Glomerular visceral epithelial cell (primary cell): ENCODE measurements at regions not wholly inside any gene's neighbourhood (a gene's known extent, or its start where the extent isn't known, plus 50 kb on each side); places are given as distances from the start of the nearest gene placed in this dataset.

Source experiments
- DNase-seq: peaks from one replicate; pipeline ENCODE4 v3.0.0-alpha.2; 2016; ENCODE audit errors: extremely low spot score

GRCh38 chr5:123785162-123786071 is 273.4 kb downstream of the CSNK1G3 start:
- DNase-seq = no peak

- no peak for DNase-seq
Measured at GRCh38 chr5:123783421-123783820, 271.4 kb downstream of the CSNK1G3 start.

- no peak for DNase-seq
Measured at GRCh38 chr5:123778641-123779040, 266.7 kb downstream of the CSNK1G3 start.

- peak; percentile 31 for DNase-seq
Measured at GRCh38 chr5:123776761-123777160, 264.8 kb downstream of the CSNK1G3 start.

- no peak for DNase-seq
Measured at GRCh38 chr5:123771715-123772114, 259.7 kb downstream of the CSNK1G3 start.

GRCh38 chr5:123763201-123763600 is 251.2 kb downstream of the CSNK1G3 start:
- no peak for DNase-seq

GRCh38 chr5:123756816-123757215 is 244.8 kb downstream of the CSNK1G3 start:
- no peak for DNase-seq

GRCh38 chr5:123756318-123756665 is 244.3 kb downstream of the CSNK1G3 start:
- DNase-seq = no peak

- peak; percentile 68 for DNase-seq
Measured at GRCh38 chr5:123755653-123756317, 243.8 kb downstream of the CSNK1G3 start.

GRCh38 chr5:123754908-123755307 is 242.9 kb downstream of the CSNK1G3 start:
- DNase-seq = peak; percentile 36

GRCh38 chr5:123753937-123754891 is 242.2 kb downstream of the CSNK1G3 start:
- no peak for DNase-seq

GRCh38 chr5:123753180-123753936 is 241.4 kb downstream of the CSNK1G3 start:
- no peak for DNase-seq

GRCh38 chr5:123752552-123753179 is 240.7 kb downstream of the CSNK1G3 start:
- peak; percentile 48 for DNase-seq

- no peak for DNase-seq
Measured at GRCh38 chr5:123751670-123752069, 239.7 kb downstream of the CSNK1G3 start.

- no peak for DNase-seq
Measured at GRCh38 chr5:123748239-123748638, 236.3 kb downstream of the CSNK1G3 start.

- DNase-seq = no peak
Measured at GRCh38 chr5:123746683-123747360, 234.8 kb downstream of the CSNK1G3 start.

GRCh38 chr5:123743990-123744583 is 232.1 kb downstream of the CSNK1G3 start:
- no peak for DNase-seq

GRCh38 chr5:123735384-123735783 is 223.4 kb downstream of the CSNK1G3 start:
- no peak for DNase-seq

GRCh38 chr5:123732257-123732656 is 220.3 kb downstream of the CSNK1G3 start:
- DNase-seq = no peak

- DNase-seq = no peak
Measured at GRCh38 chr5:123722451-123722850, 210.5 kb downstream of the CSNK1G3 start.
